VCaP (cell line): ENCODE measurements at regions not wholly inside any gene's neighbourhood (a gene's known extent, or its start where the extent isn't known, plus 50 kb on each side); places are given as distances from the start of the nearest gene placed in this dataset.
"Not testable (repeated sequence)": the region's sequence is repeated elsewhere in the genome, so short reads cannot be mapped to it uniquely, and the experiment has no call there.

ENCODE experiments used
- H3K27ac ChIP-seq: fragments of 450-650 bp; 2 replicates; pipeline ENCODE4 v1.5.1; 2017
- TF ChIP-seq, protein P1 (sequence below): fragments of 450-650 bp; conservative IDR thresholded peaks from 2 replicates; pipeline ENCODE4 v1.5.1; 2017; ENCODE audit warnings: mild to moderate bottlenecking, moderate library complexity

DNA sequence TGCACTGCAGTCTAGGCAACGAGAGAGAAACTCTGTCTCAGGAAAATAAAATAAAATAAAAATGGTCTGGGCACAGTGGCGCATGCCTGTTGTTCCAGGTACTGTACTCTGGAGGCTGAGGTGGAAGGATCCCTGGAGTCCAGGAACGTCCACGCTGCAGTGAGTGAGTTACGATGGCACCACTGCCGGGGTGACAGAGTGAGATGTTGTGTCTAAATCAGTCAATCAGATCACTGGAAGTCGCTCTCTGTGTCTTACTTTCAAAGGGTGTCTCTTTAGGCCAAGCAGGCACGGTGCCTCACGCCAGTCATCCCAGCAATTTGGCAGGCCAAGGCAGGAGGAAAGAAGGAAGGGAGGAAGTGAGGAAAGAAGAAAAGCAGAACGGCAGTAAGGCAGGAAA is 112.2 kb upstream of the ANKRD30BL start:
- TF ChIP-seq, protein P1, sequence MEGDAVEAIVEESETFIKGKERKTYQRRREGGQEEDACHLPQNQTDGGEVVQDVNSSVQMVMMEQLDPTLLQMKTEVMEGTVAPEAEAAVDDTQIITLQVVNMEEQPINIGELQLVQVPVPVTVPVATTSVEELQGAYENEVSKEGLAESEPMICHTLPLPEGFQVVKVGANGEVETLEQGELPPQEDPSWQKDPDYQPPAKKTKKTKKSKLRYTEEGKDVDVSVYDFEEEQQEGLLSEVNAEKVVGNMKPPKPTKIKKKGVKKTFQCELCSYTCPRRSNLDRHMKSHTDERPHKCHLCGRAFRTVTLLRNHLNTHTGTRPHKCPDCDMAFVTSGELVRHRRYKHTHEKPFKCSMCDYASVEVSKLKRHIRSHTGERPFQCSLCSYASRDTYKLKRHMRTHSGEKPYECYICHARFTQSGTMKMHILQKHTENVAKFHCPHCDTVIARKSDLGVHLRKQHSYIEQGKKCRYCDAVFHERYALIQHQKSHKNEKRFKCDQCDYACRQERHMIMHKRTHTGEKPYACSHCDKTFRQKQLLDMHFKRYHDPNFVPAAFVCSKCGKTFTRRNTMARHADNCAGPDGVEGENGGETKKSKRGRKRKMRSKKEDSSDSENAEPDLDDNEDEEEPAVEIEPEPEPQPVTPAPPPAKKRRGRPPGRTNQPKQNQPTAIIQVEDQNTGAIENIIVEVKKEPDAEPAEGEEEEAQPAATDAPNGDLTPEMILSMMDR, result no peak
- H3K27ac ChIP-seq, result no peak overlapping the region

DNA sequence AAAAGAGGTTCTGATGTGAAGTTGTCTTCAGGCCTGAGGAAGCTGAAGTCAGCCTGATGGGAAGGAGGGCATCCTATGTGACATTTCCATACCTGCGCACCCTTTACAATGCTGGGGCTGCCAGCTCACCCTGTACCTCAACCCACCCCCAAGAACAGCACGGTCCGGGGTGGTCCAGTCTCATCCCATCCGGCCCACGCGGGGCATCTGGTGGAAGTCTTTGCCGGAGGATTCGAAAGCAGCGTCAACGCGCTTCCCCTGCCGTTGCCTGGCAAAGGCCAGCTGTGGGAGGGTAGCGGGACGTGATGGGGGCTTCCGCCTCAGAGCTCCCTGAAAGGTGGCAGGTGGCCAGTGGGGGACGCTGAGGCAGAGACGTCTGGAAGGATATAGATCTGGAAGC is 113.6 kb upstream of the ANKRD30BL start:
- no peak overlapping the region for H3K27ac ChIP-seq
- TF ChIP-seq, protein P1, result no peak

DNA sequence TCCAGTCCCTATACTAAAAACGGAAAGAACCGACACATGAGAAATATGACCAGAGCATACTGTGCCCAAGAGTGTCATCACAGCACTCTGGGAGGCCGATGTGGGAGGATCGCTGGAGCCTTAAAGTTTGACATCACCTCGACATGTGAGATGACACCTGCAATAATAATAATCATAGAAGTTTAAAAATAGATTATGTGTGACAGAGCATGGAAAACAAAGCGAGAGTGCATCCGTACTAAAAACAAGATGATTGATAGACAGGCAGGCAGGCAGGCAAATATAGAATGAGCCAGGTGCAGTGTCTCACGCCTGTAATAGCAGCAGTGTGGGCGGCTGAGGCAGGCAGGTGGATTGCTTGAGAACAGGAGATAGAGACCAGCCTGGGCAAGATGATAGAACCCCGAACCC is 114.8 kb upstream of the ANKRD30BL start:
- TF ChIP-seq, protein P1, result no peak
- no peak overlapping the region for H3K27ac ChIP-seq

DNA sequence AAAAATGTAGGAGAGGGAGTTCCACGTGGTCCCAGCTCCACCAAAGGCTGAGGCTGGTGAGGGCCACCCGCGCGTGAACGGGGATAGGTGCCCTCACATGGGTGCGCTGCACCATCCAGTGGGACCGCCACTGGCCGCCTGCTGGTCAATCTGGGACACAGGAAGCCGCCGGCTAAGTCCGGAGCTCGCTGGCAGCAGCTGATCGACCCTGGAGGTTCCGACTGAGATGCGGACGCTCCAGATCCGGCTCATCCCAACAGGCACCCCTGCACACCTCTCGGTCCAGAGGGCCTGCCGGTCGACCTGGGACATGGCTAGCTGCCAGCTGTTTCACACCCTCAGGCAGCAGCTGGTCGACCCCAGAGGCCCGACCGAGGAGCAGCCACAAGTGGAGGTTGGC is 116.5 kb upstream of the ANKRD30BL start:
- TF ChIP-seq, protein P1, result no peak
- H3K27ac ChIP-seq, result no peak overlapping the region

DNA sequence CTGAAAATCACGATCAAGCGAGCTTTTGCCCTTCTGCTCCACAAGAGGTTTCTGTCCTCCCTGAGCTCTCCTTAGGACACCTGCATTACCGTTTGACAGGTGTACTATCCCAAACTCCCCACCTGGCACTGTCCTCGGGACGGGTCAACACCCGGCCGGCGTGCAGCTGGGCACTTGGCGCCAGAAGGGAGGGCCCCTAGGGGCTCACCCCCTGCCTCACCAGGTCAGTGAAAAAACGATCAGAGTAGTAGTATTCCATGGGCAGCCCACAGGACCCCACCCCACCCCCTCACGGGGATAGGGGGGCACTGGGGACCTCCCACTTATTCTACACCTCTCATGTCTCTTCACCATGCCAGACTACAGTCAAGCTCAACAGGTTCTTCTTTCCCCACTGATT is 117.6 kb upstream of the ANKRD30BL start:
- no peak overlapping the region for H3K27ac ChIP-seq
- TF ChIP-seq, protein P1, result no peak

DNA sequence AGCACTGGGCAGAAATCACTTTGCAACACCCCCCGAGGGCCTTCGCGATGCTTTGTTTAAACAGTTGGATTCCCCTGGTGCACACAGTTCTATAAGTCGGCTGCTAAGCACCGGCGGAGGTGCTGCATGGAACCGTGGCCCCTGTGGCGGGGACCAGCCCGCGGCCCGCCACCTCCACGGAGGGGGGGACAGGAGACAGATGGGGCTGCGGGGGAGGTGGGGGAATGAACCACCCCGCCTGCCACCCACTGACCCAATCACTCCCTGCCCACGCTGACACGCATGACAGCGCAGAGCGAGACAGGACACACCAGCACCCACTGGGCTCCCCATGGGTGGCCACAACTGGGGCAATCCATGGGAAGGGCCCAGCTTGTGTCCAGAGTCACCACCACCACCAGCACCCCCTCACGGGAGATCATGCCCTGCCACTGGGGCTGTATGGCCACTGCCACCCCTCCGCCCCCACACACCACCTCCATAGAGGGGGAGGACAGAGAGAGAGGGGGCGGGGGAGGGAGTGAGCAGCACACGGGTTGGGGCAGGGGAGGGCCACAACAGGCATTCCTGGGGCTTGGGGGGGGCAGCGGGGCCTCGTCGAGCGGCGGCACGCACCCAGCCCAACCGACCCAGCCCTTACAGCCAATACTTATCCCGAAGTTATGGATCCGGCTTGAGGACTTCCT is 118.3 kb upstream of the ANKRD30BL start:
- H3K27ac ChIP-seq, result no peak overlapping the region
- TF ChIP-seq, protein P1, result no peak

DNA sequence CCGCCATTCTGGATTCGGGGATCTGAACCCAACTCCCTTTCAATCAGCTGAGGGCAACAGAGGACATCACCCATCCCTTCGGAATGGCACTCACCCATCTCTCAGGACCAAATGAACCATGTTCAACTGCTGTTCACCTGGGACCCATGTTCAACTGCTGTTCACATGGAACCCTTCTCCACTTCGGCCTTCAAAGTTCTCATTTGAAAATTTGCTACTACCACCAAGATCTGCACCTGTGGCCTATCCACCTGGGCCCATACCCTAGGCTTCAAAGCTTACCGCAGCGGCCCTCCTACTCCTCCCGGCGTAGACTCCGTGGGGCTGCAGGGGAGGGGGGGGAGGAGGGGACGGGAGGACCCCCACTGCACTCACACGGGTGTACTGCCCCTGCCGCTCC is 119.2 kb upstream of the ANKRD30BL start:
- no peak overlapping the region for H3K27ac ChIP-seq
- TF ChIP-seq, protein P1, result no peak

DNA sequence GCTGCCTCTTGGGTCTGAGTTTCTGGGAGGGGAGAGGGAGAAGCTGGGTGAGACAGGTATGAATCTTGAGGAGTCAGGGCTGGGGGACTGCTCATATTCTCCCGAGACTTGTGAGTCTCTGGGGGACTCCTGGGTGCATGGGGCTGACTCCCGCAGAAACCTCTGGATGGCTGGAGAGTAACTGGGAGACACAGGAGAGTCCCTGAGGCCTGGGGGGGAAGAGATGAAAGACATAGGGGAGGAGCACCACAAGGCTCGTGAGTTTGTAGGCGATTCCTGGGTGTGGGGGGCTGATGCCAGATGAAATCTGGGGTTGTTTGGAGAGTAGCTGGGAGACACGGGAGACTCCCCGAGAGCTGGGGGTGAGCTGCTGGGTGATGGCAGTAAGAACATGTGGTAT is 120.4 kb upstream of the ANKRD30BL start:
- not testable (repeated sequence) for H3K27ac ChIP-seq
